A673 (cell line): ENCODE measurements at regions not wholly inside any gene's neighbourhood (a gene's known extent, or its start where the extent isn't known, plus 50 kb on each side); places are given as distances from the start of the nearest gene placed in this dataset.

Experiments
- EZH2 ChIP-seq: fragments of 200-600 bp; sonication (generic); IDR thresholded peaks from 2 replicates; pipeline ENCODE4 v1.6.1; 2017; ENCODE audit warnings: borderline replicate concordance, low read depth, mild to moderate bottlenecking, mixed read lengths, antibody characterized with exemption, low read length; ENCODE audit not compliant: poor library complexity, severe bottlenecking
- TF ChIP-seq, protein P1 (sequence below): fragments of 300-800, 200-600 bp; sonication (generic); conservative IDR thresholded peaks from 2 replicates; pipeline ENCODE4 v1.5.1; 2017; ENCODE audit warnings: low read depth, mild to moderate bottlenecking, antibody characterized with exemption, low read length, moderate library complexity, mixed read lengths

DNA sequence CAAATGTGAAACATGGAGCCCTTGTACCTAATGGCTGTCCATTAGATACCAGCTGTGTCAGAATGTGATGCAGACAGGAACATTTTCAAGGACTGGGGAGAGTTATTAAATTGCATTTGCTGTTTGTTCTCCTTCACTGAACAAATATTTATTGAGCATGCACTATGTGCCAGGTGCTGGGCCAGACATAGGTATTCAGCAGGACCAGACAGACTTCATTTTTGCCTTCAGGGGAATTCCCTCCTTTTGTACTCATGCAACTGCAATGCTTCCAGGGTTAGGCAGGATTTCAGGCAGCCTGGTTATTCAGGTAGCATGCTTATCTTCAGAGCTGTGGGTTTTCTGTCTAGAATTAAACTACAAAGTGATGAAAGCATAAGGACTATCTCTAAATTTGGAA lies 64.2 kb upstream of the SMYD2 start:
- TF ChIP-seq, protein P1, sequence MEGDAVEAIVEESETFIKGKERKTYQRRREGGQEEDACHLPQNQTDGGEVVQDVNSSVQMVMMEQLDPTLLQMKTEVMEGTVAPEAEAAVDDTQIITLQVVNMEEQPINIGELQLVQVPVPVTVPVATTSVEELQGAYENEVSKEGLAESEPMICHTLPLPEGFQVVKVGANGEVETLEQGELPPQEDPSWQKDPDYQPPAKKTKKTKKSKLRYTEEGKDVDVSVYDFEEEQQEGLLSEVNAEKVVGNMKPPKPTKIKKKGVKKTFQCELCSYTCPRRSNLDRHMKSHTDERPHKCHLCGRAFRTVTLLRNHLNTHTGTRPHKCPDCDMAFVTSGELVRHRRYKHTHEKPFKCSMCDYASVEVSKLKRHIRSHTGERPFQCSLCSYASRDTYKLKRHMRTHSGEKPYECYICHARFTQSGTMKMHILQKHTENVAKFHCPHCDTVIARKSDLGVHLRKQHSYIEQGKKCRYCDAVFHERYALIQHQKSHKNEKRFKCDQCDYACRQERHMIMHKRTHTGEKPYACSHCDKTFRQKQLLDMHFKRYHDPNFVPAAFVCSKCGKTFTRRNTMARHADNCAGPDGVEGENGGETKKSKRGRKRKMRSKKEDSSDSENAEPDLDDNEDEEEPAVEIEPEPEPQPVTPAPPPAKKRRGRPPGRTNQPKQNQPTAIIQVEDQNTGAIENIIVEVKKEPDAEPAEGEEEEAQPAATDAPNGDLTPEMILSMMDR = no peak
- TF ChIP-seq EZH2 = no peak
